Trophoblast cell (in vitro differentiated cells and primary cell): ENCODE measurements at regions not wholly inside any gene's neighbourhood (a gene's known extent, or its start where the extent isn't known, plus 50 kb on each side); places are given as distances from the start of the nearest gene placed in this dataset.

Source experiments
- DNase-seq, 2 donors: peaks; one replicate each; pipeline ENCODE4 v3.0.0-alpha.2; 2016
- H2AFZ ChIP-seq: 2 replicates; pipeline ENCODE4 v1.6.1; 2013; ENCODE audit warnings: low read length, moderate library complexity, mild to moderate bottlenecking; ENCODE audit not compliant: insufficient read depth, poor library complexity
- H2AK5ac ChIP-seq: 2 replicates; pipeline ENCODE4 v1.6.1; 2013; ENCODE audit warnings: mild to moderate bottlenecking, low read length
- H2BK120ac ChIP-seq: 2 replicates; pipeline ENCODE4 v1.6.1; 2013; ENCODE audit warnings: low read length, mild to moderate bottlenecking, moderate library complexity; ENCODE audit not compliant: insufficient read depth, poor library complexity
- H2BK12ac ChIP-seq: 2 replicates; pipeline ENCODE4 v1.6.1; 2013; ENCODE audit warnings: mild to moderate bottlenecking, low read length, moderate library complexity
- H2BK5ac ChIP-seq: 2 replicates; pipeline ENCODE4 v1.6.1; 2013; ENCODE audit warnings: low read length, low read depth, moderate library complexity, mild to moderate bottlenecking; ENCODE audit not compliant: poor library complexity
- H3K14ac ChIP-seq: 2 replicates; pipeline ENCODE4 v1.6.1; 2013; ENCODE audit warnings: mild to moderate bottlenecking, low read length
- H3K18ac ChIP-seq: 2 replicates; pipeline ENCODE4 v1.6.1; 2013; ENCODE audit warnings: mild to moderate bottlenecking, low read length
- H3K23ac ChIP-seq: 2 replicates; pipeline ENCODE4 v1.6.1; 2013; ENCODE audit warnings: low read length
- H3K27ac ChIP-seq: 2 replicates; pipeline ENCODE4 v1.5.1; 2013; ENCODE audit warnings: low read depth, mild to moderate bottlenecking, inconsistent platforms, low read length, moderate library complexity
- H3K27me3 ChIP-seq: 2 replicates; pipeline ENCODE4 v1.6.1; 2013; ENCODE audit warnings: inconsistent platforms, mild to moderate bottlenecking, low read length, moderate library complexity; ENCODE audit not compliant: insufficient read depth
- H3K36me3 ChIP-seq, 2 experiments: 1 replicate in 1 of 2; 2 replicates in 1 of 2; pipeline ENCODE4 v1.6.1; 2013; ENCODE audit warnings: low read length in 2 of 2, mild to moderate bottlenecking in 2 of 2, moderate library complexity in 1 of 2; ENCODE audit not compliant: insufficient read depth in 2 of 2, control insufficient read depth in 1 of 2
- H3K4ac ChIP-seq: 2 replicates; pipeline ENCODE4 v1.6.1; 2013; ENCODE audit warnings: low read depth, mild to moderate bottlenecking, low read length, moderate library complexity
- H3K4me1 ChIP-seq, 2 experiments: 1 replicate in 1 of 2; 2 replicates in 1 of 2; pipeline ENCODE4 v1.6.1; 2013; ENCODE audit warnings: low read length in 2 of 2, mild to moderate bottlenecking in 2 of 2, moderate library complexity in 1 of 2; ENCODE audit not compliant: insufficient read depth in 2 of 2, control insufficient read depth in 1 of 2
- H3K4me2 ChIP-seq: 2 replicates; pipeline ENCODE4 v1.6.1; 2013; ENCODE audit warnings: inconsistent platforms, mild to moderate bottlenecking, low read length, moderate library complexity
- H3K4me3 ChIP-seq: 2 replicates; pipeline ENCODE4 v1.5.1; 2013; ENCODE audit warnings: mild to moderate bottlenecking, low read depth, low read length, inconsistent platforms
- H3K79me1 ChIP-seq: one replicate; pipeline ENCODE4 v1.6.1; 2013; ENCODE audit warnings: low read length
- H3K79me2 ChIP-seq: 2 replicates; pipeline ENCODE4 v1.6.1; 2013; ENCODE audit warnings: low read length, mild to moderate bottlenecking; ENCODE audit not compliant: control insufficient read depth, insufficient read depth, poor library complexity
- H3K9ac ChIP-seq: 2 replicates; pipeline ENCODE4 v1.6.1; 2013; ENCODE audit warnings: mild to moderate bottlenecking, low read length
- H3K9me3 ChIP-seq: 2 replicates; pipeline ENCODE4 v1.6.1; 2013; ENCODE audit warnings: low read depth, mild to moderate bottlenecking, control low read depth, inconsistent platforms, low read length; ENCODE audit not compliant: insufficient read depth
- H4K12ac ChIP-seq: 2 replicates; pipeline ENCODE4 v1.6.1; 2013; ENCODE audit warnings: low read depth, mild to moderate bottlenecking, low read length, moderate library complexity
- H4K8ac ChIP-seq: 2 replicates; pipeline ENCODE4 v1.6.1; 2013; ENCODE audit warnings: low read depth, mild to moderate bottlenecking, low read length, moderate library complexity
- H4K91ac ChIP-seq: one replicate; pipeline ENCODE4 v1.6.1; 2013; ENCODE audit warnings: low read depth, mild to moderate bottlenecking, low read length, moderate library complexity
- WGBS: extraction: QIAGEN DNeasy Blood & Tissue Kit; methylation state at CpG from one replicate; pipeline ENCODE4 v1.1.7; 2013; ENCODE audit warnings: missing lambda C conversion rate; ENCODE audit not compliant: insufficient read length, insufficient coverage; ENCODE audit errors: extremely low coverage; 5-methylcytosine and 5-hydroxymethylcytosine counted together

DNA sequence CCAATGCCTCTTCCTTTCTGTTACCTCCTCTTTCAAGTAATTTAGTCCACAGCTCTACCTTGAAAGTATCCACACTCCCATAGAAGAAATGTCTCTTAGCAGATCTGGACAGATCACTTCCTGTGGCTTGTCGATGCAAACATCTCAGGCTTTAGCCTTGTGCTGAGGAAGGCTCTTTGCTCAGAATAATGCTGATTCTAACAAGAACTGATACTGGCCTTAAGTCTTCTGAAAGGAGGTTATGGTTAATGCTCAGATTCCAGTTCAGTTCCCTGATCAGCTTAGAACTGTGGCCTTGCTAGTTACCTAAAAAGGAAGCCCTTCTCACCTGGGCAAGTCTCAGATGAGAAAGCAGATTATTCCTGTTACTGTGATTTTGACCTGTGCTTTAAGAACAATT is 230.1 kb upstream of the FAT4 start:
- H4K91ac ChIP-seq = no peak overlapping the region
- WGBS = no CpG with 5 or more reads among the region's 1 CpG
- no peak overlapping the region for H2BK120ac ChIP-seq
- H4K8ac ChIP-seq = no peak overlapping the region
- no peak for DNase-seq
- no peak overlapping the region for H2AK5ac ChIP-seq
- H3K79me2 ChIP-seq = no peaks in the 10 kb centered on the region
- no peak overlapping the region for H2BK12ac ChIP-seq
- no peak overlapping the region for H2BK5ac ChIP-seq
- H3K4me3 ChIP-seq = no peak overlapping the region
- H3K79me1 ChIP-seq = no peaks in the 10 kb centered on the region
- no peaks in the 10 kb centered on the region for H3K27me3 ChIP-seq
- no peak overlapping the region for H3K23ac ChIP-seq
- no peak overlapping the region for H2AFZ ChIP-seq
- no peak overlapping the region for H3K27ac ChIP-seq
- H3K14ac ChIP-seq = no peak overlapping the region
- no peak overlapping the region for H3K9ac ChIP-seq
- H4K12ac ChIP-seq = no peak overlapping the region
- no peaks in the 10 kb centered on the region for H3K36me3 ChIP-seq
- H3K18ac ChIP-seq = no peak overlapping the region
- no peak overlapping the region for H3K4ac ChIP-seq
- no peaks in the 10 kb centered on the region for H3K4me1 ChIP-seq
- no peak overlapping the region for H3K4me2 ChIP-seq
- no peaks in the 10 kb centered on the region for H3K9me3 ChIP-seq

GRCh38 chr4:125082729-125083417 is 231.9 kb upstream of the FAT4 start:
- Histone ChIP-seq H3K79me2 (no peaks in the 10 kb centered on the region), H3K4me2 (no peak overlapping the region), H3K27me3 (no peaks in the 10 kb centered on the region), H4K8ac (no peak overlapping the region), H3K4ac (no peak overlapping the region), H3K4me1 (no peaks in the 10 kb centered on the region), H2AFZ (no peak overlapping the region), H3K36me3 (no peaks in the 10 kb centered on the region), H2BK120ac (no peak overlapping the region), H3K14ac (no peak overlapping the region), H3K18ac (no peak overlapping the region), H3K23ac (no peak overlapping the region), H3K9me3 (no peaks in the 10 kb centered on the region), H2BK5ac (no peak overlapping the region), H2BK12ac (no peak overlapping the region), H3K4me3 (no peak overlapping the region), H2AK5ac (no peak overlapping the region), H3K9ac (no peak overlapping the region), H3K27ac (no peak overlapping the region), H4K12ac (no peak overlapping the region), H4K91ac (no peak overlapping the region), H3K79me1 (no peaks in the 10 kb centered on the region)
- DNase-seq = no peak
- WGBS = no CpG with 5 or more reads among the region's 4 CpGs

DNA sequence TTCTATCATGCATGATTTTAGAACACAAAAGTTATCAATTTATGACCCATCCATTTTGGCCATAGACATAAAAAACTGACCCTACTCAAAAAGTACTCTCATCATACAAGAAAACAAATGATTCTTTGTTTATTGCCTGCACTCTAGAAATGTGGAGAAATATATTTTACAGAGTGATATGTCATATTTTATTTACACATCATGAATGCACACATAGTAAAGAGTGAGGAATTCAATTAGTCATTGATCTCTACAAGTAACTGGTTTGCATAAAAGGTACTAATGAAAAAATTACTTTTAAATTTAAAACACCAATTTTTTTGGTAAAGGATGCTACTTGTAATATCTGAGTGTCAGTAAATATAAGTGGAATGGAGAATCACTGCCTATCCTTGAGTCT is 242.5 kb upstream of the FAT4 start:
- no peak overlapping the region for H2BK12ac ChIP-seq
- H3K79me1 ChIP-seq = no peaks in the 10 kb centered on the region
- H2AFZ ChIP-seq = no peak overlapping the region
- H4K91ac ChIP-seq = no peak overlapping the region
- H3K4me2 ChIP-seq = no peak overlapping the region
- no peak overlapping the region for H3K27ac ChIP-seq
- H2AK5ac ChIP-seq = no peak overlapping the region
- H3K27me3 ChIP-seq = no peaks in the 10 kb centered on the region
- H3K14ac ChIP-seq = no peak overlapping the region
- H3K4me3 ChIP-seq = no peak overlapping the region
- H3K4ac ChIP-seq = no peak overlapping the region
- no peak overlapping the region for H4K12ac ChIP-seq
- DNase-seq = no peak
- H3K9me3 ChIP-seq = no peaks in the 10 kb centered on the region
- H2BK5ac ChIP-seq = no peak overlapping the region
- H3K23ac ChIP-seq = no peak overlapping the region
- no peaks in the 10 kb centered on the region for H3K36me3 ChIP-seq
- H3K79me2 ChIP-seq = no peaks in the 10 kb centered on the region
- H4K8ac ChIP-seq = no peak overlapping the region
- H3K4me1 ChIP-seq = no peaks in the 10 kb centered on the region
- H3K18ac ChIP-seq = no peak overlapping the region
- H3K9ac ChIP-seq = no peak overlapping the region
- H2BK120ac ChIP-seq = no peak overlapping the region

GRCh38 chr4:125070861-125071260 is 243.9 kb upstream of the FAT4 start:
- H3K79me2 ChIP-seq = no peaks in the 10 kb centered on the region

More at GRCh38 chr4:125070861-125071260, 243.9 kb upstream of the FAT4 start:
- H3K4me2 ChIP-seq = no peak overlapping the region
- no peak overlapping the region for H2BK5ac ChIP-seq
- no peak overlapping the region for H2AK5ac ChIP-seq
- H3K27me3 ChIP-seq = no peaks in the 10 kb centered on the region
- no peak overlapping the region for H2BK12ac ChIP-seq
- no peak overlapping the region for H3K4me3 ChIP-seq
- no peak overlapping the region for H3K23ac ChIP-seq
- no peaks in the 10 kb centered on the region for H3K36me3 ChIP-seq
- no peak overlapping the region for H2BK120ac ChIP-seq
- H3K4me1 ChIP-seq = no peaks in the 10 kb centered on the region
- DNase-seq = peak in 1 of 2 donors; percentile 8
- no peak overlapping the region for H4K91ac ChIP-seq
- H3K4ac ChIP-seq = no peak overlapping the region
- H3K9me3 ChIP-seq = no peaks in the 10 kb centered on the region
- no peaks in the 10 kb centered on the region for H3K79me1 ChIP-seq
- no peak overlapping the region for H3K18ac ChIP-seq
- H3K27ac ChIP-seq = no peak overlapping the region
- no peak overlapping the region for H2AFZ ChIP-seq
- H4K8ac ChIP-seq = no peak overlapping the region
- H3K14ac ChIP-seq = no peak overlapping the region
- no peak overlapping the region for H4K12ac ChIP-seq
- no peak overlapping the region for H3K9ac ChIP-seq
